ENCODE measurements at regions not wholly inside any gene's neighbourhood (a gene's known extent, or its start where the extent isn't known, plus 50 kb on each side); places are given as distances from the start of the nearest gene placed in this dataset.

DNA sequence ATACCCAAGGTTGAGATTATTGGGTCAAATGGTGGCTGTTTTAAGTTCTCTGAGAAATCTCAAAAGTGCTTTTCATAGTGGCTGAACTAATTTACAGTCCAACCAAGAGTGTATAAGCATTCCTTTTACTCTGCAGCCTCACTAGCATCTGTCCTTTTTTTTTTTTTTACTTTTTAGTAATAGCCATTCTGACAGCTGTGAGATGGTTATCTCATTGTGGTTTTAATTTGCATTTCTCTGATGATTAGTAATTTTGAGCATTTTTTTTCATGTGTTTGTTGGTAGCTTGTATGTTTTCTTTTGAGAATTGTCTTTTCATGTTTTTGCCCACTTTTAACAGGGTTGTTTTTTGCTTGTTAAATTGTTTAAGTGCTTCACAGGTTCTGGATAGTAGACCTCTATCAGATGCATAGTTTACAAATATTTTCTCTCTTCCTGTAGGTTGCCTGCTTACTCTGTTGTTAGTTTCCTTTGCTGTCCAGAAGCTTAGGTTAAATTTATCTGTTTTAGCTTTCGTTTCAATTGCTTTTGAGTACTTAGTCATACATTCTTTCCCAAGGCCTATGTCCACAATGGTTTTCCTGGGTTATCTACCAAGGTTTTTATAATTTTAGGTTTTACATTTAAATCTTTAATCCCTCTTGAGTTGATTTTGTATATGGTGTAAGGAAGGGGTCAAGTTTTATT, 881.3 kb upstream of the SEL1L start:
- Histone ChIP-seq H3K9ac (ENCODE audit: low read length) (no peak overlapping the region), H3K4me3 (ENCODE audit: low read length) (no peak overlapping the region), H3K79me2 (replicated peaks; ENCODE audit: insufficient read depth, low read length) (no peaks in the 10 kb centered on the region), H3K27ac (ENCODE audit: low read length) (no peak overlapping the region), H3K36me3 (ENCODE audit: insufficient read depth, low read length) (no peaks in the 10 kb centered on the region), H3K9me2 (ENCODE audit: insufficient read depth, low read length) (no peaks in the 10 kb centered on the region), H3K27me3 (ENCODE audit: insufficient read depth, low read depth, low read length) (no peaks in the 10 kb centered on the region), H3K9me3 (ENCODE audit: low read length) (no peaks in the 10 kb centered on the region), H2AFZ (ENCODE audit: low read depth, low read length) (no peak overlapping the region), H3K4me2 (ENCODE audit: low read length) (no peak overlapping the region), H4K20me1 (ENCODE audit: insufficient read depth) (no peaks in the 10 kb centered on the region), H3F3A (ENCODE audit: insufficient read depth, low read length, poor library complexity, severe bottlenecking) (no peaks in the 10 kb centered on the region)
- TF ChIP-seq TAF1 (IDR thresholded peaks at IDR 0.05; ENCODE audit: low read depth) (no peak), POLR2AphosphoS5 (IDR thresholded peaks at IDR 0.05) (no peak), MXI1 (conservative IDR thresholded peaks at IDR 0.05; ENCODE audit: poor library complexity, severe bottlenecking) (no peak), EZH2 (IDR thresholded peaks at IDR 0.05; ENCODE audit: borderline replicate concordance, insufficient read depth, low read length, poor library complexity, severe bottlenecking) (no peak), RAD21 (conservative IDR thresholded peaks at IDR 0.05) (no peak)

DNA sequence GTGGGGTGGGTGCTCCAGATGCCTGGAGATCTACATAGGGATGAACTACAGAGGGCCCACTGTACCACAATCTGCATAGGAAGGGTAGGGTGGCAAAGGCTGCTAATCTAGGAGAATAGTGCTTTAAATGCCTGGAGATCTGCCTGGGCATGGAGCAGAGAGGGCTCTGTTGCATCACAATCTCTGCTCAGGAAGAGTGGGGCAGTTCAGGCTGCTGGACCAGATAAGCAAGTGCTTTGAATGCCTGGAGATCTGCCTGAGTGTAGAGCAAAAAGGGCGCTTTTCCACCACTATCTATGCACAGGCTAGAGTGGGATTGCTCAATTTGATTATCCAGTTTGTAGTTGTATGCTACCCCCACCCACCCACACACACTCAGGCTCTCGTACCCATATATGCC, 886.3 kb upstream of the SEL1L start:
- no peak overlapping the region for H2AFZ ChIP-seq (ENCODE audit: low read depth, low read length)
- TF ChIP-seq POLR2AphosphoS5 (IDR thresholded peaks at IDR 0.05) (no peak), TAF1 (IDR thresholded peaks at IDR 0.05; ENCODE audit: low read depth) (no peak), RAD21 (conservative IDR thresholded peaks at IDR 0.05) (no peak), EZH2 (IDR thresholded peaks at IDR 0.05; ENCODE audit: borderline replicate concordance, insufficient read depth, low read length, poor library complexity, severe bottlenecking) (no peak), SMC3 (conservative IDR thresholded peaks at IDR 0.05; ENCODE audit: poor library complexity) (no peak), MXI1 (conservative IDR thresholded peaks at IDR 0.05; ENCODE audit: poor library complexity, severe bottlenecking) (no peak), EP300 (conservative IDR thresholded peaks at IDR 0.05; ENCODE audit: poor library complexity, severe bottlenecking) (no peak)
- TF ChIP-seq, protein P1, sequence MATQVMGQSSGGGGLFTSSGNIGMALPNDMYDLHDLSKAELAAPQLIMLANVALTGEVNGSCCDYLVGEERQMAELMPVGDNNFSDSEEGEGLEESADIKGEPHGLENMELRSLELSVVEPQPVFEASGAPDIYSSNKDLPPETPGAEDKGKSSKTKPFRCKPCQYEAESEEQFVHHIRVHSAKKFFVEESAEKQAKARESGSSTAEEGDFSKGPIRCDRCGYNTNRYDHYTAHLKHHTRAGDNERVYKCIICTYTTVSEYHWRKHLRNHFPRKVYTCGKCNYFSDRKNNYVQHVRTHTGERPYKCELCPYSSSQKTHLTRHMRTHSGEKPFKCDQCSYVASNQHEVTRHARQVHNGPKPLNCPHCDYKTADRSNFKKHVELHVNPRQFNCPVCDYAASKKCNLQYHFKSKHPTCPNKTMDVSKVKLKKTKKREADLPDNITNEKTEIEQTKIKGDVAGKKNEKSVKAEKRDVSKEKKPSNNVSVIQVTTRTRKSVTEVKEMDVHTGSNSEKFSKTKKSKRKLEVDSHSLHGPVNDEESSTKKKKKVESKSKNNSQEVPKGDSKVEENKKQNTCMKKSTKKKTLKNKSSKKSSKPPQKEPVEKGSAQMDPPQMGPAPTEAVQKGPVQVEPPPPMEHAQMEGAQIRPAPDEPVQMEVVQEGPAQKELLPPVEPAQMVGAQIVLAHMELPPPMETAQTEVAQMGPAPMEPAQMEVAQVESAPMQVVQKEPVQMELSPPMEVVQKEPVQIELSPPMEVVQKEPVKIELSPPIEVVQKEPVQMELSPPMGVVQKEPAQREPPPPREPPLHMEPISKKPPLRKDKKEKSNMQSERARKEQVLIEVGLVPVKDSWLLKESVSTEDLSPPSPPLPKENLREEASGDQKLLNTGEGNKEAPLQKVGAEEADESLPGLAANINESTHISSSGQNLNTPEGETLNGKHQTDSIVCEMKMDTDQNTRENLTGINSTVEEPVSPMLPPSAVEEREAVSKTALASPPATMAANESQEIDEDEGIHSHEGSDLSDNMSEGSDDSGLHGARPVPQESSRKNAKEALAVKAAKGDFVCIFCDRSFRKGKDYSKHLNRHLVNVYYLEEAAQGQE (IDR thresholded peaks at IDR 0.05; ENCODE audit: borderline replicate concordance) = no peak
- TF ChIP-seq, protein P2, sequence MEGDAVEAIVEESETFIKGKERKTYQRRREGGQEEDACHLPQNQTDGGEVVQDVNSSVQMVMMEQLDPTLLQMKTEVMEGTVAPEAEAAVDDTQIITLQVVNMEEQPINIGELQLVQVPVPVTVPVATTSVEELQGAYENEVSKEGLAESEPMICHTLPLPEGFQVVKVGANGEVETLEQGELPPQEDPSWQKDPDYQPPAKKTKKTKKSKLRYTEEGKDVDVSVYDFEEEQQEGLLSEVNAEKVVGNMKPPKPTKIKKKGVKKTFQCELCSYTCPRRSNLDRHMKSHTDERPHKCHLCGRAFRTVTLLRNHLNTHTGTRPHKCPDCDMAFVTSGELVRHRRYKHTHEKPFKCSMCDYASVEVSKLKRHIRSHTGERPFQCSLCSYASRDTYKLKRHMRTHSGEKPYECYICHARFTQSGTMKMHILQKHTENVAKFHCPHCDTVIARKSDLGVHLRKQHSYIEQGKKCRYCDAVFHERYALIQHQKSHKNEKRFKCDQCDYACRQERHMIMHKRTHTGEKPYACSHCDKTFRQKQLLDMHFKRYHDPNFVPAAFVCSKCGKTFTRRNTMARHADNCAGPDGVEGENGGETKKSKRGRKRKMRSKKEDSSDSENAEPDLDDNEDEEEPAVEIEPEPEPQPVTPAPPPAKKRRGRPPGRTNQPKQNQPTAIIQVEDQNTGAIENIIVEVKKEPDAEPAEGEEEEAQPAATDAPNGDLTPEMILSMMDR (IDR thresholded peaks at IDR 0.05; ENCODE audit: poor library complexity, severe bottlenecking) = no peak
- no peak overlapping the region for H3K27ac ChIP-seq (ENCODE audit: low read length)
- H3K79me2 ChIP-seq (replicated peaks; ENCODE audit: insufficient read depth, low read length) = no peaks in the 10 kb centered on the region
- H3K9ac ChIP-seq (ENCODE audit: low read length) = no peak overlapping the region
- no peak overlapping the region for H3K4me2 ChIP-seq (ENCODE audit: low read length)
- no peak overlapping the region for H3K4me3 ChIP-seq (ENCODE audit: low read length)
- no peaks in the 10 kb centered on the region for H3K9me2 ChIP-seq (ENCODE audit: insufficient read depth, low read length)
- no peaks in the 10 kb centered on the region for H3F3A ChIP-seq (ENCODE audit: insufficient read depth, low read length, poor library complexity, severe bottlenecking)
- no peaks in the 10 kb centered on the region for H3K27me3 ChIP-seq (ENCODE audit: insufficient read depth, low read depth, low read length)
- H3K9me3 ChIP-seq (ENCODE audit: low read length) = no peaks in the 10 kb centered on the region
- no peaks in the 10 kb centered on the region for H3K36me3 ChIP-seq (ENCODE audit: insufficient read depth, low read length)
- H4K20me1 ChIP-seq (ENCODE audit: insufficient read depth) = no peaks in the 10 kb centered on the region
